ENCODE measurements at regions not wholly inside any gene's neighbourhood (a gene's known extent, or its start where the extent isn't known, plus 50 kb on each side); places are given as distances from the start of the nearest gene placed in this dataset.

DNA sequence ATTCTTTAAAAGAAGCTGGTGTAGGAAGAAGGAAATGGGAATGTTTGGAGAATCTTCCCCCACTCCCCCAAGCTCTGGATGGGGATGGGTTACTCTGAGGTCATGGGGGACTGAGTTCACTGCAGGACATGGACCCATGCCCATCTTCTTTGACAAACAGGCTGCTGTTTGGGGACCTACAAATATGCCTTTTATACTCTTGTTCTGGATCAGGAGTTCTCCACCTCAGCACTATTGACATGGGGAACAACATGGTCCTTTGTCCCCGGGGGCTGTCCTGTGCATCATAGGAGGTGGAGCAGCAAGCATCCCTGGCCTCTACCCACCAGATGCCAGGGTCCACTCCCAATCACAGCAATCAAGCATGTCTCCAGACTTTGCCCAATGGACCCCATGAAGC lies 365.8 kb upstream of the C1orf174 start:
- Histone ChIP-seq H3K79me2 (ENCODE audit: insufficient read depth, low read length) (no peaks in the 10 kb centered on the region), H3K27me3 (ENCODE audit: insufficient read depth, low read length) (no peaks in the 10 kb centered on the region), H3K4me2 (ENCODE audit: low read length) (no peak overlapping the region), H3K9me3 (ENCODE audit: insufficient read depth, low read depth, low read length) (no peaks in the 10 kb centered on the region), H3K27ac (ENCODE audit: low read depth, low read length) (no peak overlapping the region), H3K4me3 (ENCODE audit: insufficient read depth, low read depth, low read length) (no peak overlapping the region), H3K36me3 (ENCODE audit: insufficient read depth, low read length) (no peaks in the 10 kb centered on the region), H4K20me1 (ENCODE audit: insufficient read depth, low read length) (no peaks in the 10 kb centered on the region), H3K4me1 (ENCODE audit: insufficient read depth, low read length) (no peaks in the 10 kb centered on the region), H2AFZ (ENCODE audit: low read depth, low read length) (no peak overlapping the region), H3K9ac (ENCODE audit: low read length) (no peak overlapping the region)
- Mint-ChIP-seq H3K4me1 (ENCODE audit: low read depth, unreplicated experiment) (no peaks in the 10 kb centered on the region), H3K4me3 (ENCODE audit: unreplicated experiment) (no peak overlapping the region), H3K27ac (ENCODE audit: unreplicated experiment) (no peak overlapping the region), H3K27me3 (ENCODE audit: low read depth, unreplicated experiment) (no peaks in the 10 kb centered on the region), H3K9me3 (ENCODE audit: unreplicated experiment) (peaks cover 7% of the 10 kb centered on the region), H3K36me3 (ENCODE audit: low read depth, unreplicated experiment) (no peaks in the 10 kb centered on the region)
- FAIRE-seq: no peak
- TF ChIP-seq EZH2 (IDR thresholded peaks at IDR 0.05; ENCODE audit: insufficient read depth, low read length) (no peak), CTCF (IDR thresholded peaks at IDR 0.05; ENCODE audit: insufficient read depth, low read depth, low read length) (no peak)
- no peak for DNase-seq (ENCODE audit: low read depth)

DNA sequence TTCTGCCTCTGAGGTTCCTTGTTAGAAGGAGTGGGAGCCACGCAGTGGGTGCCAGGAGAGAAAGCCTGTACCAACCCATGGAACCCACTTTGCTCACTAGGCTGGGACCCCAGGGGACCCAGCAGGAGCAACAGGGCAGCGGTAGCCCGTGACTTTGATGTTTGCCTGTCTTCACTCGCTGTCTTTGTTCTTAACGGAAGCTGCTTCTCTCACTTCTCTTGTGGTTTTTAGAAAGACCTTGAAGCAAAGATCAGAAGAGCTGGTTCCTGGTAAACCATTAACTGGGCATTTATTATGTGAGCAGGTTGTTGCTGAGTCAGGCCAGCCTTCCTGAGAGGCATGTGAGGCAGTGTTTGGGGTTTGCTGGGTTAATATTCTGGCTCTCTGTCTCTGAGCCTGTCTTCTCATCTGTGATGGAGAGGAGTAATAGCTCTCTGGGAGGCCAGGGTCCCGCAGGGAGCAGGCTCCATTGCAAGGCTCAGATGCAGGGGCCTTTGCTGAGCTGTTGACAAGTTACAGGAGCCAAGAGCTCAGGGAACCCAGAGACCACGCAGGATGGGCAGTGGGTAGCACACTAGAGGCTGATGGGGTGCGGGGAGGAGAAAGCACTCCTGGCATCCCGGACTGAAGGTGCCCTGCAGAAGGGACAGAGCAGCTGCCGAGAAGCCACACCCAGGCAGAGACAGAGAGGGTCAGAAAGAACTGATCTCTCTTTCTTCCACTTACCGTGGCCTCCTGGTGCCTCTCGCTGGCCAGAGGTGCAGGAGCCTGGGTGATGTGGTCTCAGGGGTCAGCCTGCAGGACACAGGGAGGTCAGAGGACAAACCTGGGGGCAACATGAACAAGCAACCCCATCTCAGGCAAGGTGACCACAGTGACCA lies 367.5 kb upstream of the C1orf174 start:
- DNase-seq (ENCODE audit: low read depth) (no peak), FAIRE-seq (no peak)
- no peaks in the 10 kb centered on the region for H3K27me3 ChIP-seq (ENCODE audit: insufficient read depth, low read length)
- Mint-ChIP-seq H3K27me3 (ENCODE audit: low read depth, unreplicated experiment) (peaks cover 2% of the 10 kb centered on the region), H3K9me3 (ENCODE audit: unreplicated experiment) (peaks cover 5% of the 10 kb centered on the region), H3K27ac (ENCODE audit: unreplicated experiment) (no peak overlapping the region), H3K4me1 (ENCODE audit: low read depth, unreplicated experiment) (no peaks in the 10 kb centered on the region), H3K36me3 (ENCODE audit: low read depth, unreplicated experiment) (no peaks in the 10 kb centered on the region), H3K4me3 (ENCODE audit: unreplicated experiment) (no peak overlapping the region)
- H3K27ac ChIP-seq (ENCODE audit: low read depth, low read length): no peak overlapping the region
- H3K4me3 ChIP-seq (ENCODE audit: insufficient read depth, low read depth, low read length): no peak overlapping the region
- no peaks in the 10 kb centered on the region for H3K36me3 ChIP-seq (ENCODE audit: insufficient read depth, low read length)
- no peak overlapping the region for H3K9ac ChIP-seq (ENCODE audit: low read length)
- H3K79me2 ChIP-seq (ENCODE audit: insufficient read depth, low read length): no peaks in the 10 kb centered on the region
- TF ChIP-seq EZH2 (IDR thresholded peaks at IDR 0.05; ENCODE audit: insufficient read depth, low read length) (no peak), CTCF (IDR thresholded peaks at IDR 0.05; ENCODE audit: insufficient read depth, low read depth, low read length) (no peak)
- H3K4me1 ChIP-seq (ENCODE audit: insufficient read depth, low read length): no peaks in the 10 kb centered on the region
- no peak overlapping the region for H3K4me2 ChIP-seq (ENCODE audit: low read length)
- H3K9me3 ChIP-seq (ENCODE audit: insufficient read depth, low read depth, low read length): peaks cover 2% of the 10 kb centered on the region
- no peak overlapping the region for H2AFZ ChIP-seq (ENCODE audit: low read depth, low read length)
- H4K20me1 ChIP-seq (ENCODE audit: insufficient read depth, low read length): no peaks in the 10 kb centered on the region

DNA sequence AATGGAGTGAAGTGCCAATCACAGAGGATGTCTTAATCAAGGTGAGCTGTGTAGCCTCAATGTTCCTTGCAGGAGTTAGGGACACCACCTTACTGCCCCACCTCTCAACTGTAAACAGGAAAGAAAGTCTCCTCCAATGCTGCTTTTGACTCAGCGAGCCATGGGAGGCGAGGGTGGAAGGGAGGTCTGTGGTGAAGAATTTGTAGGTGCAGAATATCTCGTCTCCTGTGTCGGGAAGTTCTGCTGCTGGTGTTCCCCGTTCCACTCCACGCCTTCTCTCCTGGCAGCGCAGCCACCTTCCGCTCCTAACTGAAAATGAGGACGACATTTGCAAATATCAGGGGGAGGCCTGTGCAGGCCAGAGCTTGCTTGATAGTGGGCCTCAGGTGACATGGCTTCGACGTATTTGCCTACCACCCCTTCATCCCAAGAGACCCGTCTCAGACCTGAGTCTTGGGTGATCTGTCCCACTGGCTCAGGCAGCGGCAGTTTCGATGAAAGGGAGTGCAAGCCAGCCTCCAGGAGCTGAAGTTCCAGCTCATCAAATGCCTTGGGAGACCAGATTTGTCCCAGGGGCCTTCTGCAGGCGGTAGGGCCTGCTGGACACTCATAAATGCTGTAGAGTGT lies 368.3 kb upstream of the C1orf174 start:
- H3K36me3 ChIP-seq (ENCODE audit: insufficient read depth, low read length): no peaks in the 10 kb centered on the region
- no peaks in the 10 kb centered on the region for H3K79me2 ChIP-seq (ENCODE audit: insufficient read depth, low read length)
- no peak overlapping the region for H3K9ac ChIP-seq (ENCODE audit: low read length)
- peaks cover 2% of the 10 kb centered on the region for H3K9me3 ChIP-seq (ENCODE audit: insufficient read depth, low read depth, low read length)
- no peaks in the 10 kb centered on the region for H3K27me3 ChIP-seq (ENCODE audit: insufficient read depth, low read length)
- H3K4me2 ChIP-seq (ENCODE audit: low read length): no peak overlapping the region
- H4K20me1 ChIP-seq (ENCODE audit: insufficient read depth, low read length): no peaks in the 10 kb centered on the region
- H3K4me3 Mint-ChIP-seq (ENCODE audit: unreplicated experiment): no peak overlapping the region
- FAIRE-seq (no peak), DNase-seq (ENCODE audit: low read depth) (no peak)
- no peaks in the 10 kb centered on the region for H3K36me3 Mint-ChIP-seq (ENCODE audit: low read depth, unreplicated experiment)
- H3K27ac Mint-ChIP-seq (ENCODE audit: unreplicated experiment): no peak overlapping the region
- H3K27ac ChIP-seq (ENCODE audit: low read depth, low read length): no peak overlapping the region
- no peak overlapping the region for H2AFZ ChIP-seq (ENCODE audit: low read depth, low read length)
- peaks cover 5% of the 10 kb centered on the region for H3K9me3 Mint-ChIP-seq (ENCODE audit: unreplicated experiment)
- H3K4me3 ChIP-seq (ENCODE audit: insufficient read depth, low read depth, low read length): no peak overlapping the region
- no peaks in the 10 kb centered on the region for H3K4me1 ChIP-seq (ENCODE audit: insufficient read depth, low read length)
- peaks cover 4% of the 10 kb centered on the region for H3K27me3 Mint-ChIP-seq (ENCODE audit: low read depth, unreplicated experiment)
- no peaks in the 10 kb centered on the region for H3K4me1 Mint-ChIP-seq (ENCODE audit: low read depth, unreplicated experiment)
- no peak for TF ChIP-seq CTCF (IDR thresholded peaks at IDR 0.05; ENCODE audit: insufficient read depth, low read depth, low read length)
- TF ChIP-seq EZH2 (IDR thresholded peaks at IDR 0.05; ENCODE audit: insufficient read depth, low read length): no peak
